K562 (cell line): ENCODE measurements at regions not wholly inside any gene's neighbourhood (a gene's known extent, or its start where the extent isn't known, plus 50 kb on each side); places are given as distances from the start of the nearest gene placed in this dataset.

Experiments used
- ATAC-seq: fragments of 200-7000 bp; cut with Tn5 transposase; 3 replicates; pipeline ENCODE4 v1.9.1; 2020; ENCODE audit warnings: moderate library complexity
- BruUV-seq: library from RNA; stranded (reverse); fragments of 400-500 nt; replicated peaks from 2 replicates; lab custom pipeline; 2021; lab: Mats Ljungman, UMichigan
- CTCF ChIA-PET: fragments of 300-600 bp; formaldehyde crosslinking; extraction: SDS; loops from one replicate; lab custom pipeline; 2021; ENCODE audit warnings: low intra/inter-chr PET ratio; lab: Yijun Ruan, JAX
- POLR2A ChIA-PET: fragments of 300-600, 350-650 bp; sonication (Branson Sonifier 250); formaldehyde crosslinking; extraction: SDS; loops from one replicate; lab custom pipeline; 2021; ENCODE audit warnings: antibody characterized with exemption, inconsistent platforms; lab: Yijun Ruan, JAX
- DNase-seq, 4 experiments: peaks; one replicate each; pipeline versions ENCODE4 v3.0.0 to v3.0.0-alpha.2; 2011 to 2018; ENCODE audit warnings: low spot score in 3 of 4, mixed read lengths in 3 of 4; ENCODE audit errors: extremely low read depth in 1 of 4
- FAIRE-seq: peaks from 2 replicates; lab custom pipeline; 2011; peaks lifted over from hg19 to GRCh38; lab: Jason Lieb, UNC
- H2AFZ ChIP-seq: 2 replicates; pipeline ENCODE4 v1.6.0; 2011; ENCODE audit warnings: low read depth, low read length, control low read depth, inconsistent platforms
- H3K27ac ChIP-seq: fragments of 200-600 bp; 3 replicates; pipeline ENCODE4 v1.8.0; 2011; ENCODE audit warnings: low read depth, mild to moderate bottlenecking, control low read depth, inconsistent platforms, low read length, moderate library complexity, mixed read lengths; ENCODE audit errors: extremely low read depth
- H3K27me3 ChIP-seq, 2 experiments: fragments of 300-600 bp in 1 of 2; 2 replicates in 1 of 2; 3 replicates in 1 of 2; pipeline versions ENCODE4 v1.6.0 to v1.8.0; 2011; ENCODE audit warnings: inconsistent platforms in 2 of 2, low read length in 2 of 2, mild to moderate bottlenecking in 1 of 2, mixed read lengths in 1 of 2, moderate library complexity in 1 of 2; ENCODE audit not compliant: control insufficient read depth in 2 of 2, insufficient read depth in 2 of 2
- H3K36me3 ChIP-seq: fragments of 300-600 bp; 3 replicates; pipeline ENCODE4 v1.8.0; 2011; ENCODE audit warnings: mild to moderate bottlenecking, low read length, inconsistent platforms; ENCODE audit not compliant: control insufficient read depth, insufficient read depth
- H3K4me1 ChIP-seq, 2 experiments: fragments of 200-600 bp in 1 of 2; replicated peaks in 1 of 2; 2 replicates in 1 of 2; 3 replicates in 1 of 2; pipeline versions ENCODE4 v1.5.1 to v1.8.0; 2011; ENCODE audit warnings: inconsistent platforms in 2 of 2, low read length in 2 of 2, mild to moderate bottlenecking in 1 of 2, mixed read lengths in 1 of 2, moderate library complexity in 1 of 2; ENCODE audit not compliant: control insufficient read depth in 2 of 2, insufficient read depth in 2 of 2
- H3K4me2 ChIP-seq: 2 replicates; pipeline ENCODE4 v1.6.1; 2011; ENCODE audit warnings: low read length, control low read depth, inconsistent platforms, mixed read lengths; ENCODE audit not compliant: insufficient read depth
- H3K4me3 ChIP-seq: fragments of 200-600 bp; sonication (generic), shearing (Covaris generic); 2 replicates; pipeline ENCODE4 v1.5.1; 2016; ENCODE audit warnings: control low read depth, inconsistent platforms
- H3K79me2 ChIP-seq: fragments of 200-600 bp; 3 replicates; pipeline ENCODE4 v1.8.0; 2011; ENCODE audit warnings: low read length, inconsistent platforms; ENCODE audit not compliant: control insufficient read depth, insufficient read depth
- H3K9ac ChIP-seq, 2 experiments: 2 replicates each; pipeline versions ENCODE4 v1.6.0 to v1.6.1; 2011; ENCODE audit warnings: low read depth in 2 of 2, low read length in 2 of 2, control low read depth in 1 of 2, inconsistent platforms in 1 of 2, mild to moderate bottlenecking in 1 of 2, mixed read lengths in 1 of 2; ENCODE audit not compliant: insufficient read depth in 1 of 2
- H3K9me1 ChIP-seq: one replicate; pipeline ENCODE4 v1.6.0; 2011; ENCODE audit warnings: inconsistent platforms, mild to moderate bottlenecking, low read length, moderate library complexity; ENCODE audit not compliant: control insufficient read depth, insufficient read depth
- H3K9me3 ChIP-seq: replicated peaks from 2 replicates; pipeline ENCODE4 v1.5.1; 2011; ENCODE audit warnings: low read depth, low read length, inconsistent platforms; ENCODE audit not compliant: control insufficient read depth, insufficient read depth
- H4K20me1 ChIP-seq: replicated peaks from 2 replicates; pipeline ENCODE4 v1.6.1; 2011; ENCODE audit warnings: low read length, inconsistent platforms, mixed read lengths; ENCODE audit not compliant: control insufficient read depth, insufficient read depth
- C11orf30 ChIP-seq: fragments of 450-650 bp; IDR thresholded peaks from 2 replicates; pipeline ENCODE4 v1.6.1; 2016; ENCODE audit warnings: low read depth, mild to moderate bottlenecking
- E2F3 ChIP-seq: fragments of 250-450 bp; sonication (Bioruptor Pico); IDR thresholded peaks from 2 replicates; pipeline ENCODE4 v1.4.0; 2020; ENCODE audit warnings: mild to moderate bottlenecking
- ESRRB ChIP-seq: fragments of 250-450 bp; sonication (Bioruptor Pico); IDR thresholded peaks from 2 replicates; pipeline ENCODE4 v1.5.0; 2020; ENCODE audit warnings: mild to moderate bottlenecking, moderate library complexity, borderline replicate concordance
- MAFF ChIP-seq: IDR thresholded peaks from 2 replicates; pipeline ENCODE4 v1.6.1; 2012; ENCODE audit warnings: low read length, improper control_type of control experiment
- MAFG ChIP-seq: fragments of 450-650 bp; conservative IDR thresholded peaks from 2 replicates; pipeline ENCODE4 v1.6.1; 2016; ENCODE audit warnings: missing genetic modification characterization, missing compliant biosample characterization
- MYC ChIP-seq, 2 experiments: fragments of 250-450 bp in 1 of 2; sonication (Bioruptor Pico) in 1 of 2; IDR thresholded peaks; 2 replicates each; pipeline versions ENCODE4 v1.5.1 to v1.6.1; 2012 to 2021; ENCODE audit warnings: low read depth in 2 of 2, borderline replicate concordance in 1 of 2, improper control_type of control experiment in 1 of 2, low read length in 1 of 2, mild to moderate bottlenecking in 1 of 2, moderate library complexity in 1 of 2
- NR4A1 ChIP-seq, 2 experiments: fragments of 250-450 bp in 1 of 2; fragments of 450-650 bp in 1 of 2; sonication (Bioruptor Pico) in 1 of 2; IDR thresholded peaks; 2 replicates each; pipeline versions ENCODE4 v1.4.0 to v1.6.1; 2016 to 2020; ENCODE audit warnings: mild to moderate bottlenecking in 2 of 2, missing compliant biosample characterization in 1 of 2, missing genetic modification characterization in 1 of 2, moderate library complexity in 1 of 2
- RBM25 ChIP-seq: fragments of 200-400 bp; formaldehyde crosslinking; IDR thresholded peaks from 2 replicates; pipeline ENCODE4 v1.6.1; 2018; ENCODE audit warnings: low read length, low read depth, moderate library complexity; ENCODE audit not compliant: severe bottlenecking
- TBP ChIP-seq: optimal IDR thresholded peaks from 2 replicates; pipeline ENCODE3; 2011; ENCODE audit warnings: low read depth, low read length, improper control_type of control experiment
- ZNF316 ChIP-seq: fragments of 450-650 bp; IDR thresholded peaks from 2 replicates; pipeline ENCODE4 v1.6.1; 2016
- ZNF583 ChIP-seq: fragments of 250-450 bp; sonication (Bioruptor Pico); IDR thresholded peaks from 2 replicates; pipeline ENCODE4 v1.4.0; 2020
- ZNF695 ChIP-seq: fragments of 450-650 bp; formaldehyde crosslinking; IDR thresholded peaks from 2 replicates; pipeline ENCODE4 v1.4.0; 2020; ENCODE audit warnings: mild to moderate bottlenecking, moderate library complexity
- WGBS: fragments of 100-300 bp; shearing (Covaris generic); methylation state at CpG from one replicate; pipeline ENCODE4 v1.1.6; 2016; ENCODE audit warnings: low coverage, mixed read lengths; ENCODE audit not compliant: insufficient coverage; ENCODE audit errors: missing lambda C conversion rate; 5-methylcytosine and 5-hydroxymethylcytosine counted together
- in situ Hi-C: fragments of 300-500 bp; cut with MboI; formaldehyde crosslinking; loops from 4 replicates; pipeline ENCODE4 v1.15.0; 2018; ENCODE audit warnings: inconsistent platforms, mixed read lengths
- intact Hi-C: fragments of 100-400 bp; cut with micrococcal nuclease; formaldehyde crosslinking; loops from 2 replicates; pipeline ENCODE4 v1.14.2; 2022
- TF ChIP-seq, protein P1 (sequence below): IDR thresholded peaks from 2 replicates; pipeline ENCODE4 v1.6.1; 2011; ENCODE audit not compliant: insufficient read length; ENCODE audit errors: extremely low read depth
- TF ChIP-seq, protein P2 (sequence below): fragments of 200-800 bp; sonication (Bioruptor generic); IDR thresholded peaks from 2 replicates; pipeline ENCODE4 v1.6.1; 2016; ENCODE audit warnings: missing genetic modification characterization, missing compliant biosample characterization

DNA sequence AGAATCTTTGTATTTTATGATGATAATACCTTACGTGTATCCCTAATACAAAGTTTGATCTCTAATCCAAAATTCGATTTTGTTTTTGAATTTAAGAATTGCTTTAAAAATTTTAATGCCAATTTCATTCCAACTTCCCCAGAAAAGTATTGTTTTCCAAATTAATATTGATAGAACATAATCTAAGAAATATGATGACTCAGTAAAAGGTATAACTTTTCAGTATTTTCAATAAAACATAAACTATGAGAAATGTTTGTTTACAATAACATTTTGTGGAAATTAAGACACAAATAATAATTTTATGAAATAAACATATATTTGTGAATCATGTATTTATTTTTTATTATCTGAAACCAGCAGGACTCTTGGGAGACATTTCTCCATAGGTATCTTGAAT is 931.6 kb downstream of the EFNA5 start:
- H3K79me2 ChIP-seq = no peaks in the 10 kb centered on the region
- no peak for DNase-seq
- H3K27ac ChIP-seq = no peak overlapping the region
- no peak for FAIRE-seq
- no peaks in the 10 kb centered on the region for H3K27me3 ChIP-seq
- no peaks in the 10 kb centered on the region for H3K4me1 ChIP-seq
- no peaks in the 10 kb centered on the region for H3K9me3 ChIP-seq
- no peak overlapping the region for H3K4me3 ChIP-seq
- 0% methylated on average over 2 of the region's 2 CpGs for WGBS
- no TSS peak for BruUV-seq
- in situ Hi-C loops = no loop called here
- ATAC-seq = no peak
- ChIA-PET CTCF (no interaction called here), POLR2A (no interaction called here)
- no peak overlapping the region for H2AFZ ChIP-seq
- H3K9me1 ChIP-seq = no peaks in the 10 kb centered on the region
- intact Hi-C loops = no loop called here
- no peak overlapping the region for H3K9ac ChIP-seq
- H3K4me2 ChIP-seq = no peak overlapping the region
- H3K36me3 ChIP-seq = no peaks in the 10 kb centered on the region
- no peaks in the 10 kb centered on the region for H4K20me1 ChIP-seq
- TF ChIP-seq E2F3 (CRISPR knock-in tag) (no peak), RBM25 (no peak), ZNF583 (CRISPR knock-in tag) (no peak), TBP (no peak), ESRRB (CRISPR knock-in tag) (no peak), NR4A1 (CRISPR knock-in tag; IDR thresholded peaks at IDR 0.05) (no peak), NR4A1 (tag; IDR thresholded peaks at IDR 0.05) (no peak), MAFF (peak; percentile 10; the same call in 1 of the 2 replicates), MAFG (tag) (0 out of 2 replicates have a peak, but pooled peaks have one; percentile 38), MYC (IDR thresholded peaks at IDR 0.05; ENCODE audit: low read depth, low read length) (no peak), MYC (CRISPR knock-in tag; IDR thresholded peaks at IDR 0.05; ENCODE audit: borderline replicate concordance, low read depth) (no peak), C11orf30 (0 out of 2 replicates have a peak, but pooled peaks have one; percentile 25), ZNF316 (peak; percentile 82), ZNF695 (no peak)
- TF ChIP-seq, protein P1, sequence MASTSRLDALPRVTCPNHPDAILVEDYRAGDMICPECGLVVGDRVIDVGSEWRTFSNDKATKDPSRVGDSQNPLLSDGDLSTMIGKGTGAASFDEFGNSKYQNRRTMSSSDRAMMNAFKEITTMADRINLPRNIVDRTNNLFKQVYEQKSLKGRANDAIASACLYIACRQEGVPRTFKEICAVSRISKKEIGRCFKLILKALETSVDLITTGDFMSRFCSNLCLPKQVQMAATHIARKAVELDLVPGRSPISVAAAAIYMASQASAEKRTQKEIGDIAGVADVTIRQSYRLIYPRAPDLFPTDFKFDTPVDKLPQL = no peak
- TF ChIP-seq, protein P2, sequence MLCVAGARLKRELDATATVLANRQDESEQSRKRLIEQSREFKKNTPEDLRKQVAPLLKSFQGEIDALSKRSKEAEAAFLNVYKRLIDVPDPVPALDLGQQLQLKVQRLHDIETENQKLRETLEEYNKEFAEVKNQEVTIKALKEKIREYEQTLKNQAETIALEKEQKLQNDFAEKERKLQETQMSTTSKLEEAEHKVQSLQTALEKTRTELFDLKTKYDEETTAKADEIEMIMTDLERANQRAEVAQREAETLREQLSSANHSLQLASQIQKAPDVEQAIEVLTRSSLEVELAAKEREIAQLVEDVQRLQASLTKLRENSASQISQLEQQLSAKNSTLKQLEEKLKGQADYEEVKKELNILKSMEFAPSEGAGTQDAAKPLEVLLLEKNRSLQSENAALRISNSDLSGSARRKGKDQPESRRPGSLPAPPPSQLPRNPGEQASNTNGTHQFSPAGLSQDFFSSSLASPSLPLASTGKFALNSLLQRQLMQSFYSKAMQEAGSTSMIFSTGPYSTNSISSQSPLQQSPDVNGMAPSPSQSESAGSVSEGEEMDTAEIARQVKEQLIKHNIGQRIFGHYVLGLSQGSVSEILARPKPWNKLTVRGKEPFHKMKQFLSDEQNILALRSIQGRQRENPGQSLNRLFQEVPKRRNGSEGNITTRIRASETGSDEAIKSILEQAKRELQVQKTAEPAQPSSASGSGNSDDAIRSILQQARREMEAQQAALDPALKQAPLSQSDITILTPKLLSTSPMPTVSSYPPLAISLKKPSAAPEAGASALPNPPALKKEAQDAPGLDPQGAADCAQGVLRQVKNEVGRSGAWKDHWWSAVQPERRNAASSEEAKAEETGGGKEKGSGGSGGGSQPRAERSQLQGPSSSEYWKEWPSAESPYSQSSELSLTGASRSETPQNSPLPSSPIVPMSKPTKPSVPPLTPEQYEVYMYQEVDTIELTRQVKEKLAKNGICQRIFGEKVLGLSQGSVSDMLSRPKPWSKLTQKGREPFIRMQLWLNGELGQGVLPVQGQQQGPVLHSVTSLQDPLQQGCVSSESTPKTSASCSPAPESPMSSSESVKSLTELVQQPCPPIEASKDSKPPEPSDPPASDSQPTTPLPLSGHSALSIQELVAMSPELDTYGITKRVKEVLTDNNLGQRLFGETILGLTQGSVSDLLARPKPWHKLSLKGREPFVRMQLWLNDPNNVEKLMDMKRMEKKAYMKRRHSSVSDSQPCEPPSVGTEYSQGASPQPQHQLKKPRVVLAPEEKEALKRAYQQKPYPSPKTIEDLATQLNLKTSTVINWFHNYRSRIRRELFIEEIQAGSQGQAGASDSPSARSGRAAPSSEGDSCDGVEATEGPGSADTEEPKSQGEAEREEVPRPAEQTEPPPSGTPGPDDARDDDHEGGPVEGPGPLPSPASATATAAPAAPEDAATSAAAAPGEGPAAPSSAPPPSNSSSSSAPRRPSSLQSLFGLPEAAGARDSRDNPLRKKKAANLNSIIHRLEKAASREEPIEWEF (CRISPR knock-in tag) = no peak
